ENCODE measurements at regions not wholly inside any gene's neighbourhood (a gene's known extent, or its start where the extent isn't known, plus 50 kb on each side); places are given as distances from the start of the nearest gene placed in this dataset.
"Not testable (repeated sequence)": the region's sequence is repeated elsewhere in the genome, so short reads cannot be mapped to it uniquely, and the experiment has no call there.

- DNase-seq: no peak
Observed at GRCh38 chr3:177679568-177680471, 482.5 kb upstream of the TBL1XR1 start.

- no peak for DNase-seq
Observed at GRCh38 chr3:177680472-177680821, 483.2 kb upstream of the TBL1XR1 start.

DNA sequence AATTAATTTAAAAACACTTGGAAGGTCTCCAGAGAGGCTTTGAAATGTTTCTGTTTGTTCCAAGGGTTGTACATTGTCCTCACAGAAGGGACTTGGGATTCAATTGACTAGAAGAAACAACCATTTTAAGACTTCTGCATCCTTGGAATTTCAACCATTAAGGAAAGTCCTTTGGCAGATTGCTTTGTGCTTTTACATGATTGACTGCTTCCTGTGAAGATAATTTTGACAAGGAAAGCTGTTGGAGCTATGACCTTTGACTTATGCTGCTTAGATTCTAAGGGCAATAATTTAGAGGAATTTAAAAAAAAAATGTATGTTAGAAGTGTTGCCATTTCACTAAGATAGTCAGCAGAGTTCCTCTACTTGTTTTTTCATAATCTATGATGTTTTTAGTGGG lies 483.9 kb upstream of the TBL1XR1 start:
- DNase-seq: no peak

DNA sequence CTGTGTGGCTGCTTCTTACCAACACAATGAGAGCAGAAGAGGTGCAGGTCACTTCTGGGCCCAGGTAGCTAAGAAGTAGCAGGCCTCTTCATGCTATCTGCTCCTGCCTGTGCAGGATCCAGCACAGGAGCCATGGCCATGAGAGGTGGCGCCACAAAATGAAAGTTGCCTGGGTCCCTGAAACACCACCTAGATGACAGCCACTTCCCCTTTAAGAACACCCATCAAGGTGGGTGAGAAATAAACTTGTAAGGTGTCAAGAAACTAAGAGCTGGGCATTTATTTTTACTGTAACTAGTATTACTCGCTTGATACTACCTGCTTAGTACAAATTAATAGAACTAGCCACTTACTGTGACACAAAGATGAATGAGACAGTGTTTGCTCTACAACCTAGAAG lies 484.6 kb upstream of the TBL1XR1 start:
- DNase-seq: no peak

GRCh38 chr3:177683586-177683985 lies 486.3 kb upstream of the TBL1XR1 start:
- DNase-seq: no peak

DNA sequence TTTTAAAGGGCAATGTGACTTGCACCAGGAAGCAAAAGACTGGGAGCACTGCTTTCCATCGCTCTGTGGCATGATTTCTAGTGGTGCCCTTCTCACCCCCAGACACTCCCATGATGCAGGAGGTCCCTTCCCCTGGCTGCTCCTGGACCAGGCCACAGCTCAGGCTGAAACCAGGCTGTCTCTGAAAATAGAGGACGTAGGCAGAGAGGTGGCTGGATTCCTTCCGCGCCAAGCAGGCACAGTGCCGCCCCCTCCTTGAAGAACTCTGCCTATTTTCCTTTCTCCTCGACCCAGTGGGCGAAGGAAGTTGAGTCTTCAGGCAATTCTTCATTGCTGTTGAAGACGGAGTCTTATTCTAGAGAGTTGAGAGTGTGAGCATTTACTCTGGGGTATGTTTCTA lies 489.4 kb upstream of the TBL1XR1 start:
- no peak for DNase-seq

DNA sequence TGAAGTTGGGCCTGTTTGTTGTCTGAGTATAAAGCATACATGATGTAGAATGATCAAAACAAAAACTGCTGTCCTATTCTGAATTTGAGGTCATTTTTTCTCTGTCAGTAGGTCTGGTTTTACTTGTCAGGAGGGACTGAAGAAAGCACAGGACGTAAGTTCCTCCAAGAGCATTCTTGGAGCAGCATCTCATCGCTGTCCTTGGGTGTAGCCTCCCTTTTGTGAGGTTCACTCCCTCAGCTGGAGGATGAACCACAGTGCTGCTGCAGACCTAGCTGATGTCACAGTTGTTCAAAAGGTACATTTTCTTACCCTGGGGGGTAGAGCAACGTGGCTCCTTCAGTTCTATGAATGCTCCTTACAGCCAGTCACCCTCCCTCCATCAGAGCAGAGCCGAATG lies 490.0 kb upstream of the TBL1XR1 start:
- no peak for DNase-seq

DNA sequence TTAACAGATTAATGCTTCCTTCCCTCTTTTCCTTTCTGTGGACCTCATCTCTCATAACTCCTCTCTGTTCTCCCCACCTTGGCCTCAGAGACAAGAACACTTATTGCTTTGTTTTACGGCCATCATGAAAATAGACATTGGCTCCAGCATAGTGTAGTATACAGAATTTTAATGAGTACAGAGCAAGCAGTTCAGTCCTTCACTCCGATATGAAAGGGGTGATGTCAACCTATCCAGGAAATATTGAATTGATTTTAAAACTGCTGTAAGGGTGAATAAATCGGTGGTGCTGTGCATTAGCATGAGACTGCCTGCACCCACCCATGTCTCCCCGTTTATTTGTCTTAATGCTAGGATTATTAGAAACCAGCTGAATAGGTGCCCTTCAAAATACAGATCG lies 490.9 kb upstream of the TBL1XR1 start:
- DNase-seq: no peak

DNA sequence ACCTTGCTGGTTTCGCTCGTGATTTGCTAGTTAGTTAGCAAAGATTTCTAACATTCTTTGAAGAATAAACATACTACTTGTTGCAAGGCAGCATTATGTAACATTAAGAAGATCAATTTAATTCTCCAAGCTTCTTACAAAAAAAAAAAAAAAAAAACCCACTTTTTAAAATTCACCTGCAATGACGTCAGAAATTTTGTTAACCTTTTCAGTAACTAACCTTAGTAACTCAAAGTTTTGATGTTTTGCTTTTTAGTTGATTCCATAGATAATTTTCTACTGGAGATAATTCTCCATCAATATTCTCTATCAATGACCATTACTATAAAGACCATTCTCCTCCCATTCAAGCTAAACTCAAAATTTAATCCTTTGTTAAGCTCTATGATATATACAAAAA lies 491.8 kb upstream of the TBL1XR1 start:
- DNase-seq: no peak

DNA sequence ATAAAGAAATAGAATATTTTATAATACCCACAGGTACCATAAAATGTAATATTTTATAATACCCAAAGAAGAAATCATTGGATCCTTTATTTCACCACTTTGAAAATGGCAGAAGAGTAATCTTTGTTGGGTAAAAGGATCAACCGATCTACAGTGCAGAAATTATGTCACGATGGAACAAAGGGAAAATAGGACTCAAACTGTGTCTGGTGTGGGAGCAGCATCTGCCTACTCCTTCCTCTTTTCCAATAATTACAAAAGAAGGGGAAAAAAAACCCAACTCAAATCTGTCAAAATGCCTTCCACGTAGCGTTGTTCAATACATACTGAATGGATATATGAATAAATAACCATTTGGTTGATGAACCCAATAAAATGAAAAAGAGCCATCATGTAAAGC lies 492.6 kb upstream of the TBL1XR1 start:
- DNase-seq: no peak

- DNase-seq: no peak
Observed at GRCh38 chr3:177690306-177690705, 493.0 kb upstream of the TBL1XR1 start.

GRCh38 chr3:177692304-177692975 lies 495.2 kb upstream of the TBL1XR1 start:
- DNase-seq: no peak

GRCh38 chr3:177693616-177694264 lies 496.5 kb upstream of the TBL1XR1 start:
- DNase-seq: peak; percentile 63

DNA sequence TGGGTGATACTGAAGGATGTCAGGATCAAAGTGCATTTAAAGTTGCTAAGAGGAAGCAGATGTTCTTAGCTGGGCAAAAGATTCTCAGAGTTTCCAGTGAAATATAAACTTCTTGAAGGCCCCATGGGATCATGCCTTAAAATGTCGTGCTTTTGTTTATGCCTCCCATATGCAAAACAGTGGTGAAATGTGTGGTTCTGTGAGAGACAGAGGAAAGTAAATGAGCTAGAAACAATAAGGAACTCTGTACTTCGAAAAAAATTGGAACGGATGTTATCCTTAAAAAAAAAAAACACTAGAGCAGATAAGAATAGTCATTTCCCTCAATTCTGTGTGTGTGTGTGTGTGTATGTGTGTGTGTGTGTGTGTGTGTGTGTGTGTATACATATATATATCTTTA lies 497.0 kb upstream of the TBL1XR1 start:
- peak; percentile 92 for DNase-seq

DNA sequence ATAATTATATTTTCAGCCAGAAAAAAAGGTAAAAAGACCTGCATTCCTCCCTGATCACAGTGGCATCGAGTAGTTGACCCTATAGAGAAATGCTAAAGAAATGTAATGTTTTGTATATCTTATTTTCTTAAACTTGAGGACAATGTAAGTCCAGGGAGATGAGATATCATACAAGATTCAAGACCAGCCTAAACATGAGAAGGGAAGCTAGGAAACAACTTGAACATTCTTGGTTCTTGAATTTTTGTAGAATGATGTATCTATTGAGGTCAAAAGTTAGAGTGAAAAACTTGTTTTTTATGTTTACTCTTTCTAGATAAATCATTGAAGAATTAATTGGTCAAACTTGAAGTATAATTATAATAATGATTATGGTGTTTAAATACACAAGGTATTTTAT lies 497.7 kb upstream of the TBL1XR1 start:
- no peak for DNase-seq

DNA sequence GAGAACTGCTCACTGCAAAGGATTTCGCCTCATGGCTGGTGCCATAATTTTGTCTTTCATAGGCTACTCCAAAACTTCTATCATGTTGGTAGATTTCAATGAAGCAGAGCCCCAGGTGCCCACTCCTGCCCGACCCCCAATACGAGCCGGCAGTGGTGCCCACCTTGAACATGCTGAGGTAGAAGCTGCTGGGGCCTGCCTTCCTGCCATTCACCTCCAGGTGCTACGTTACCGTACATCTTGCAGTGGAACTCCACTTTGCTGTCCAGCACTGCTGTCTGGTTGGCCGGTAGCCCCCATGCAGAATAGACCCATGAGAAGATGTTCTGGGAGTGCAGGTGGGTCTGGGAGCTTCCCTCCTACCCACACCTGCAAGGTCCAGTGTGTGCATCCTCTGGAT lies 502.8 kb upstream of the TBL1XR1 start:
- DNase-seq: no peak

DNA sequence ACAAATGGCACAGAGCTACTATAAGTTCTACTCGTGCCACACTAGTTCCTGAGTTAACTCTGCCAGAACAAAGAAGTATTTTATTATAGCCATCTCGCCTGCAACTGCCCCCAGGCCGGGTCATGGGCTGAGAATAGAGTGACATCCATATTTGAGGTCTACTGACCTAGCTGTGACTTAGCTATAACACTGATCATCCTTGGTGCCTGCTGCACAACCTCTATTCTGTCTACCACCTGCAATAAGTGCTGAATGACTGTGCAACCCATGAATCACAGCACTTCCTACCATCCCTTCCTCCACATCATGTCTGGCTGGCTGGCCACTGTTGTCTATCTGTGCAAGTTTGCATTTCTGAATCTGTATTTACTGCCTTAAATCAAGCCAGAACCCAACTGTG lies 506.5 kb upstream of the TBL1XR1 start:
- no peak for DNase-seq

- DNase-seq: peak; percentile 80
Observed at GRCh38 chr3:177705976-177706823, 508.9 kb upstream of the TBL1XR1 start.

DNA sequence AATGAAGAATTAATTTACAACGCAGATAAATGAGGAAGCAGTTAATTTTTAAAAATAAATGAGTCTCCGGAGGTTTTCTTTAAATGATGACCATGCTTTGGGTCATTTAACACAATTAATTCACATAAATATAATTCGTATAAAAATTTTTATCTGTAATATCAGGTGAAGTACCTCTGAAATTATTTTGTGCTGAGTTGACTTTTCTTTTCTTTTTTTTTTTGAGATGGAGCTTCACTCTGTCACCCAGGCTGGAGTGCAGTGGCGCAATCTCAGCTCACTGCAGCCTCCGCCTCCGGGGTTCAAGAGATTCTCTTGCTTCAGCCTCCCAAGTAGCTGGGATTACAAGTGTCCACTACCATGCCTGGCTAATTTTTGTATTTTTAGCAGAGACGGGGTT lies 512.2 kb upstream of the TBL1XR1 start:
- not testable (repeated sequence) for DNase-seq

DNA sequence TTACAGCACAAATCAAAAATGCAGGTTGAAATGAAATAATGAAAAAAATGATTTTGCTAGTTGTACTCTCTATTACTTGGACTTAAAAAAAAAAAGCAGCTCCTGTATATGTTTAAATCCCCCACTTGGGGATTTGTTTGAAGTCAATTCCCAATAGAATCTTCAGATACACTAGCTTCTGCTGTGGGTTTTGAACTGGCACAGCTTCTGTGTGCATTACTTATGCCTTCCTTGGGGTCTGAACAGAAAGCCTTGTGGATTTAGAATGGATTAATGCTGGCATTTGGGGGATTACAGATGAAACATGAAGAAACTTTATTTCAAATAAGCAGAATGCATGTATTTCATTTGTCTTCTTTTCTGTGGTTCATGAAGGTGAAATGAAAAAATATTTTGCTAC lies 513.2 kb upstream of the TBL1XR1 start:
- no peak for DNase-seq

DNA sequence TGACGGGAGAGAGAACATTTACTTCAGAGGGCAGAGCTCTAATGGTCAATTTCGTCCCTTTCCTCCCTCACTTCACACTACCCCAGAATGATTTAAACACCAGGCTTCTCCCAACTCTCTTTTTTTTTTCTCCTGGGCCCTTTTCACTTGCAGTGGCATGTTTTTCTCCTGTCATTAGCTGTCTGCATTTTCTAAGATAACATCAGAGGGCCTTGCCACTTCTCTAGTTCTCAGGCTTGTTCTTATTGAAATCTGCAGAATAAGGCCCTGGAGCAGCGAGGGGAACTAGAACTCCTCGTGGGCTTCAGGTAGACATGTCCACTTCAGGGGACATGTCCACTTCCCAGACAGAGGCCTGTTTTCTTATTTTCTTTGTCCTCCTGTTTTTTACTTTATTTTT lies 514.4 kb upstream of the TBL1XR1 start:
- DNase-seq: no peak
